ENCODE measurements at regions not wholly inside any gene's neighbourhood (a gene's known extent, or its start where the extent isn't known, plus 50 kb on each side); places are given as distances from the start of the nearest gene placed in this dataset.
A peak's percentile ranks its signal among the peaks of the same experiment; 100 is the strongest.

GRCh38 chr2:155368934-155369333 lies 670.4 kb downstream of the KCNJ3 start:
- ChIA-PET CTCF (interaction anchor here (0.8 to 1.4 kb wide), 2 partner anchors 9 to 446 kb away, joined by 3 to 4 read pairs; no protein-coding TSS in a partner anchor), POLR2A (no interaction called here)
- TF ChIP-seq CTCF (IDR thresholded peaks at IDR 0.05; ENCODE audit: control extremely low read depth, extremely low read depth, low read depth, missing control alignments), result peak; percentile 16
- no peak for DNase-seq (ENCODE audit: extremely low spot score)

- CTCF ChIA-PET, result interaction anchor here (1.6 to 1.8 kb wide), 2 partner anchors 12 to 1829 kb away, joined by 5 to 7 read pairs; no protein-coding TSS in a partner anchor
- no peak for TF ChIP-seq CTCF (IDR thresholded peaks at IDR 0.05; ENCODE audit: control extremely low read depth, extremely low read depth, low read depth, missing control alignments)
- POLR2A ChIA-PET, result no interaction called here
- no peak for DNase-seq (ENCODE audit: extremely low spot score)
Measured at GRCh38 chr2:155364766-155365165, 666.3 kb downstream of the KCNJ3 start.

GRCh38 chr2:155363349-155363888 lies 664.9 kb downstream of the KCNJ3 start:
- ChIA-PET CTCF (interaction anchor here (1.6 to 1.8 kb wide), 2 partner anchors 13 to 1830 kb away, joined by 5 to 7 read pairs; no protein-coding TSS in a partner anchor), POLR2A (no interaction called here)
- no peak for DNase-seq (ENCODE audit: extremely low spot score)
- no peak for TF ChIP-seq CTCF (IDR thresholded peaks at IDR 0.05; ENCODE audit: control extremely low read depth, extremely low read depth, low read depth, missing control alignments)

GRCh38 chr2:155357172-155357571 lies 658.7 kb downstream of the KCNJ3 start:
- POLR2A ChIA-PET, result no interaction called here
- CTCF ChIA-PET, result interaction anchor here (0.8 kb wide), 1 partner anchor 21 kb away, joined by 3 read pairs; no protein-coding TSS in a partner anchor
- no peak for TF ChIP-seq CTCF (IDR thresholded peaks at IDR 0.05; ENCODE audit: control extremely low read depth, extremely low read depth, low read depth, missing control alignments)
- DNase-seq (ENCODE audit: extremely low spot score), result no peak

- POLR2A ChIA-PET, result no interaction called here
- TF ChIP-seq CTCF (IDR thresholded peaks at IDR 0.05; ENCODE audit: control extremely low read depth, extremely low read depth, low read depth, missing control alignments), result no peak
- CTCF ChIA-PET, result no interaction called here
- no peak for DNase-seq (ENCODE audit: extremely low spot score)
Measured at GRCh38 chr2:155356250-155356649, 657.8 kb downstream of the KCNJ3 start.

GRCh38 chr2:155350783-155351580 lies 652.5 kb downstream of the KCNJ3 start:
- no peak for TF ChIP-seq CTCF (IDR thresholded peaks at IDR 0.05; ENCODE audit: control extremely low read depth, extremely low read depth, low read depth, missing control alignments)
- ChIA-PET CTCF (no interaction called here), POLR2A (no interaction called here)
- no peak for DNase-seq (ENCODE audit: extremely low spot score)
